Kidney glomerular epithelial cell (primary cell): ENCODE measurements at regions not wholly inside any gene's neighbourhood (a gene's known extent, or its start where the extent isn't known, plus 50 kb on each side); places are given as distances from the start of the nearest gene placed in this dataset.
"Not testable (repeated sequence)": the region's sequence is repeated elsewhere in the genome, so short reads cannot be mapped to it uniquely, and the experiment has no call there.

Experiments used
- DNase-seq: peaks from one replicate; lab custom pipeline; 2025; lab: John Stamatoyannopoulos, UW

DNA sequence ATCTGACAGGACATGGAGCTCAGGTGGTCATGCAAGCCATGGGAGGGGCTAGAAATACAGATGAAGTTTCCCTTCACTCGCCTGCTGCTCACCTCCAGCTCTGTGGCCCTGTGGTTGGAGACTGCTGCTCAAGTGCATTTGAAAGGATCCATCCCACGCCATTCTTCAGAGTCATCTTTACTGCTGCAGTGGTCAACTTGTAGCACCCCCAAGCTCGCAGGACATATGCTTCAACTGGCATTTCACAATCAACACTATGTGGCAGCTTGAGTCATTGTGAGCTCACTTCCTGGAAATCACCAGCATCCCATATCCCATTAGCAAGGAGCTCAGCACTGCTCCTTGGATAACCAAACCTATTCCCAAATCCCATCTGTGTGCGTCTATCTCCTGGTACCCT, 116.2 kb upstream of the TP53BP2 start:
- DNase-seq = not testable (repeated sequence)

GRCh38 chr1:223952801-223953200, 107.1 kb upstream of the TP53BP2 start:
- not testable (repeated sequence) for DNase-seq

DNA sequence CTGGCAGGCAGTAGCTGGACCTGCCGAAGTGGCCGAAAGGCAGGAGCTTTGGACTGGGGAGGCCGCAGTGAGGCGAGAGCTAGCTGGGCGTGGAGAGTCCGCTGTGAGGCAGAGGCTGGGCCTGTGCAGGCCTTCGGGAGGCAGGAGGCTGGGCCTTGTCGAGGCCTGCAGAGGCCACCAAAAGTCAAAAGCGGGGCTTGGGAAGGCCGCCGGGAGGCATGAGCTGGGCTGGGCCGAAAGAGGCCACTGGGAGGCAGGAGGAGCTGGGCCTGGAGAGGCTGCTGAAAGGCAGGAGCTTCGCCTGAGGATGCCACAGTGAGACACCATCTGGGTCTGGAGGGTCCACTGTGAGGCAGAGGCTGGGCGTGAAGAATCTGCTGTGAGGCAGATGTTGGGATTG, 105.8 kb upstream of the TP53BP2 start:
- DNase-seq = not testable (repeated sequence)

DNA sequence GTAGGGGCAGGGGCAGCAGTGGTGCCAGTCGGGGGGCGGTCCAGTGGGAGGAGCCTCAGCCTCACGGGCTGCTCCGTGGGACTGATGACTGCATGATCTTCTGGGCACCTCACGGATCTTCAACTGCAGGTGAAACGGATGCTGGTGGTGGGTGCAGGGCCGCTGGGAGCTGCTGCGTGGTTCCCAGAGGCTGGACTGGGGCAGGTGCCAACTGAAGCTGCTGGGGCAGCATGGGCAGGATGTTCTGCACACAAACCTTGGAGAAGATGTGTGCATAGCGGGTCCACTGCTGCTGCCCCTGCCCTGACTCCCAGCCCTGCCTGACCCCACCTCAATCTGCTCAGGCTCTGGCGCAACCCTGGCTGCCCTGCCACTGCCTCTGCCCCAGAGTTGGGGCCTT, 104.2 kb upstream of the TP53BP2 start:
- not testable (repeated sequence) for DNase-seq

- DNase-seq = not testable (repeated sequence)
These were observed 102.3 kb upstream of the TP53BP2 start for GRCh38 chr1:223948041-223948440.

GRCh38 chr1:223936592-223936991, 90.8 kb upstream of the TP53BP2 start:
- DNase-seq = not testable (repeated sequence)

DNA sequence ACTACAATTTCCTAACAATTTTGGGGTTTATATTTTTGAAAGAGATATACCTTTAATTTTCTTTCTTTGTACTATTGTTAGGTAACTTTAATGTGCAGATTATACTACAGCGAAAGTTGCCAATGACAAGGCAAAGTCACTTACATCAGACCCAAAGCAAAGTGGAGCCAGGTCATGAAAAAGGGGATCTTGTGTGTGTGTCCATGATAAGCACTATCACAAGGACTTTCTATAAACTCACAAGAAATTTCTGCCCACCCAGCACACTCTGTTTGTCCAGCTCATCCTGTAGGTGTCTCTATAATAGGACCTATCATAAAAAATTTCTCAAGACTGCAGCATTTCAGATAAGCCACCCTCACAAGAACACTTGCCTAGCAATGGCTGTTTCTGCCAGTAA, 85.7 kb upstream of the TP53BP2 start:
- not testable (repeated sequence) for DNase-seq

GRCh38 chr1:223920805-223921204, 75.1 kb upstream of the TP53BP2 start:
- DNase-seq = not testable (repeated sequence)

- DNase-seq = not testable (repeated sequence)
These were observed 69.7 kb upstream of the TP53BP2 start for GRCh38 chr1:223915476-223915875.

GRCh38 chr1:223913715-223914114, 68.0 kb upstream of the TP53BP2 start:
- not testable (repeated sequence) for DNase-seq

- DNase-seq = not testable (repeated sequence)
These were observed 62.3 kb upstream of the TP53BP2 start for GRCh38 chr1:223907943-223908587.

DNA sequence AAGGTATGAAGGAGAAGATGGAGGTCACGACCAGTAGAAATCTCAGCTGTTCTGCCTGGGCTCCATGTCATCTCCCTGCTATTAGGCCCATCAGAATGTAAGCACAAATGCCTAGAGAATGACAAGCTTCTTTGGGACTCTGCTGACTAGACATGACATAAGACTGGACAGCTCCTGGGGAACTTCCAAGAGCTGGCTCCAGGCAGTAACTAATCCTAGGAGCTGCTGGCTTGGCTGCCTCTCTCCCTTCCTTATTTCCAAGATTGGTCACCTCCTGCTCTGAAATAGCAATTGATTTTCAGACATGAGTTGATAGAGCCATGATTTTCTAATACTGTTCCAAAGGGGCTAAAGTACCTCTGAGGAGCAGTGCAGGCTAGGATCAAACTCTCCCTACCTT, 57.5 kb upstream of the TP53BP2 start:
- DNase-seq = not testable (repeated sequence)

DNA sequence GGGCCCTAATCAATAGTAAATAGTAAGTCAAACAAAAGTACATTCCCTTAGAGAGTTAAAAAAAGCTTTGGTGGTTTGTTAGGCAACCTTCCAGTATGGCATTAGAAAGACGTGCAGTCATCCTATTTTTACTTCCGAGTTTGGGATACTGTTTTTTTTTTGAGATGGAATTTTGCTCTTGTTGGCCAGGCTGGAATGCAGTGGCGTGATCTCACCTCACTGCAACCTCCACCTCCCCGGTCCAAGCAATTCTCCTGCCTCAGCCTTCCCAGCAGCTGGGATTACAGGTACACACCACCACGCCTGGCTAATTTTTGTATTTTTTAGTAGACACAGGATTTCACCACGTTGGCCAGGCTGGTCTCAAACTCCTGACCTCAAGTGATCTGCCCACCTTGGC, 54.0 kb upstream of the TP53BP2 start:
- DNase-seq = peak; percentile 41

DNA sequence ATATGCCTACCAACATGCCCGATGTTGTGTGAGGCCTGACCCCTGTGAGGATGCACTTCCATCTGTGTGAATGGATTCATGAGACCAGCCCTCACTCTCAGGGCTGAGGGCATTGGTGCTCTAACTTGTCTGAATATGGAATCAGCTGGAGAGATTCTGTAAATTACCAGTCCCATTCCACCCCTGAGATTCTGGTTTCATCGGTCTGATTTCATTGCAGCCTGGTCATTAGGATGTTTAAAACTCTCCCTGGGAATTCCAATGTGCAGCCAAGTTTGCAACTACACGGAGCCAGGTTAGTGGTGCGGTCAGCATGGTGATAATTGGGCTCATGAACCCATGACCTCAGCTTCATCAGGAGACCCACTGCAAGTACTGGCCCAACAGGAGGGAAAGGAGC, 51.4 kb upstream of the TP53BP2 start:
- peak; percentile 24 for DNase-seq

- not testable (repeated sequence) for DNase-seq
These were observed 50.2 kb upstream of the TP53BP2 start for GRCh38 chr1:223895950-223896349.
